Transverse colon (tissue), 4 donors: ENCODE measurements at regions not wholly inside any gene's neighbourhood (a gene's known extent, or its start where the extent isn't known, plus 50 kb on each side); places are given as distances from the start of the nearest gene placed in this dataset.
A peak's percentile ranks its signal among the peaks of the same experiment; 100 is the strongest.
"Not testable (repeated sequence)": the region's sequence is repeated elsewhere in the genome, so short reads cannot be mapped to it uniquely, and the experiment has no call there.

Source experiments
- DNase-seq: peaks from one replicate; pipeline ENCODE4 v3.0.0-alpha.2; 2019
- H3K27ac ChIP-seq, 4 donors: fragments of 200-600 bp; sonication (generic); 2 replicates each; pipeline ENCODE4 v1.5.1; 2016 to 2018; ENCODE audit warnings: inconsistent platforms in 4 of 4
- H3K27me3 ChIP-seq: fragments of 200-600 bp; sonication (generic); 2 replicates; pipeline ENCODE4 v1.5.1; 2017; ENCODE audit warnings: inconsistent platforms
- H3K36me3 ChIP-seq, 4 donors: fragments of 200-600 bp; sonication (generic); 2 replicates each; pipeline ENCODE4 v1.5.1; 2017 to 2019; ENCODE audit warnings: inconsistent platforms in 4 of 4
- H3K4me1 ChIP-seq, 4 donors: fragments of 200-600 bp; sonication (generic); 2 replicates each; pipeline ENCODE4 v1.5.1; 2017 to 2020; ENCODE audit warnings: inconsistent platforms in 4 of 4
- H3K4me3 ChIP-seq, 4 donors: fragments of 200-600 bp; sonication (generic); 1 replicate in 1 of 4; 2 replicates in 3 of 4; pipeline versions ENCODE4 v1.5.1 to v1.6.1; 2017 to 2019; ENCODE audit warnings: inconsistent platforms in 4 of 4
- H3K9me3 ChIP-seq, 2 donors: fragments of 200-600 bp; sonication (generic); 2 replicates each; pipeline ENCODE4 v1.5.1; 2017 to 2019; ENCODE audit warnings: inconsistent platforms in 2 of 2
- CTCF ChIP-seq, 5 experiments: fragments of 200-600 bp in 3 of 5; fragments of 450-650 bp in 2 of 5; sonication (generic) in 3 of 5; IDR thresholded peaks; 1 replicate in 2 of 5; 2 replicates in 3 of 5; pipeline ENCODE4 v1.5.1; 2016 to 2017; ENCODE audit warnings: antibody characterized with exemption in 5 of 5, inconsistent platforms in 3 of 5, mild to moderate bottlenecking in 2 of 5, moderate library complexity in 1 of 5
- EP300 ChIP-seq: sonication (generic); formaldehyde crosslinking; IDR thresholded peaks from one replicate; pipeline ENCODE4 v1.6.1; 2017; ENCODE audit warnings: antibody characterized with exemption, low read depth
- POLR2A ChIP-seq: fragments of 450-650 bp; IDR thresholded peaks from one replicate; pipeline ENCODE4 v1.6.1; 2016; ENCODE audit warnings: antibody characterized with exemption, mild to moderate bottlenecking, moderate library complexity
- POLR2AphosphoS5 ChIP-seq, 3 donors: sonication (generic); formaldehyde crosslinking; IDR thresholded peaks; one replicate each; pipeline ENCODE4 v1.6.1; 2016; ENCODE audit warnings: antibody characterized with exemption in 3 of 3
- WGBS, 2 donors: methylation state at CpG; one replicate each; pipeline ENCODE4 v1.1.5; 2018; ENCODE audit warnings: low coverage in 1 of 2; 5-methylcytosine and 5-hydroxymethylcytosine counted together
- in situ Hi-C, 4 donors: fragments of 200-750 bp; cut with MboI; loops; one replicate each; pipeline versions ENCODE4 v1.15.0 to v1.15.1; 2017; ENCODE audit warnings: low sequenced_read_pairs in 3 of 4, low pct_ligation_motif_present in 1 of 4, low pct_unique_long_range_greater_than_20kb in 1 of 4
- intact Hi-C: fragments of 100-400 bp; cut with DNase I; formaldehyde crosslinking; loops from one replicate; pipeline ENCODE4 v1.15.1; 2023; ENCODE audit warnings: low total_unique reads

DNA sequence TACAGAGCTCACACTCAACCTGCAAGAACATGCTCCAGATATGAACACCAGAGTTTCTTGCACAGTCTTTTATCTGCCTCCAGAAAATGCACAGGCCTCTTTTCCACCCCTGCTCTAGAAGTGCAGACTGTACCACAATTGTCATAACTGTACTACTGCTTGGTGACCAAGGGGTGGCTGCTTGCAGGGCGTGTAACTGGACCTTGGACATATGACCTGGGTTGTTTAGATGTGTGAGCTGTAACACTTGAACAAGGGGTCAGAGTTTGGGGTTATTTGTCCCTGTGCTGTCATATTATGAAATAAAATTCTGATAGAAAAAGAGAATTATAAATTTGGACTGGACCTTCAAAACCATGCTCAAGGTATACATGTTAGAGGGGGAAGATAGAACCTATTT, 1185.5 kb downstream of the FAM181B start:
- intact Hi-C loops = no loop called here
- Histone ChIP-seq H3K27me3 (no peaks in the 10 kb centered on the region), H3K4me1 (no peaks in the 10 kb centered on the region), H3K27ac (no peak overlapping the region), H3K9me3 (no peaks in the 10 kb centered on the region), H3K4me3 (no peak overlapping the region), H3K36me3 (no peaks in the 10 kb centered on the region)
- no peak for DNase-seq
- in situ Hi-C loops = loop anchor here in 1 of 4 donors (10.0 kb wide), 1 partner anchor 47 kb away; no protein-coding TSS in a partner anchor
- WGBS, 2 donors = 38% methylated on average over 1 of the region's 1 CpG; no CpG with 5 or more reads in 1 of the 2 donors
- no peak for TF ChIP-seq POLR2A
- no peak for TF ChIP-seq EP300
- no peak for TF ChIP-seq POLR2AphosphoS5 (IDR thresholded peaks at IDR 0.05)
- no peak for TF ChIP-seq CTCF (IDR thresholded peaks at IDR 0.05)

GRCh38 chr11:81539806-81540205, 1193.9 kb downstream of the FAM181B start:
- 92% methylated on average over 12 of the region's 12 CpGs; no CpG with 5 or more reads in 1 of the 2 donors for WGBS, 2 donors
- DNase-seq, H3K27ac ChIP-seq, H3K36me3 ChIP-seq, intact Hi-C loops, H3K4me3 ChIP-seq, H3K4me1 ChIP-seq, H3K27me3 ChIP-seq, H3K9me3 ChIP-seq: not testable (repeated sequence)
- in situ Hi-C loops = loop anchor here in 1 of 4 donors (10.0 kb wide), 1 partner anchor 55 kb away; no protein-coding TSS in a partner anchor

GRCh38 chr11:81515566-81515965, 1218.1 kb downstream of the FAM181B start:
- in situ Hi-C loops = no loop called here
- Histone ChIP-seq H3K4me3 (no peak overlapping the region), H3K4me1 (no peaks in the 10 kb centered on the region), H3K27ac (no peak overlapping the region), H3K27me3 (no peaks in the 10 kb centered on the region), H3K36me3 (no peaks in the 10 kb centered on the region), H3K9me3 (no peaks in the 10 kb centered on the region)
- TF ChIP-seq POLR2AphosphoS5 (IDR thresholded peaks at IDR 0.05) (no peak), CTCF (IDR thresholded peaks at IDR 0.05) (no peak), EP300 (no peak), POLR2A (no peak)
- DNase-seq = no peak
- intact Hi-C loops = no loop called here

DNA sequence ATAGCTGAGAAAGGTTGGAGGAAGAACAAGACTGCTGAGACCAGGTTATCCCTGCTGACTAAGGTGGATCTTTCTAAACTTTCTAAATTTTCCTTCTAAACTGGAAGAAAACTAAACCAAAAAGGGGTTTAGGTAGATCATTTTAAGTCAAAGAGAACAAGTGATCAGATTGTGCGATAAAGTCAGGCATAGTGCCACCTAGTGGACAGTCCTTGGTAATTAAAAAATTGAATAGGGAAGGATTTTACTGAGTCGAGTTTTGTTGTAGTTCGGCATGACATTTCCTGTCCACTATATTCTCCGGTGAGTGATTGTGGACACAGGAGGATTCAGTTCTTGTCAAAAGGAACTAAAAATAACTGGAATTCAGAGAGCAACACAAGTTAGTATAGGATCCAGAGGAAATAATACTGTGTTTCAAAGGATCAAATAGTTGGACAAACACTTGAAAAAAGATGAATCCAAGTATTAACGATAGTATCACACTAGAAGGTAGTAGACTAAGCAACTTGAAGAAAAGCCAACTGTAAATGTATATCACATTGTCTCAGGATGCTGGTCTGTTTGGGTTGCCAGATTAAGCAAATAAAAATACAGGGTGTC, 1236.4 kb downstream of the FAM181B start:
- Histone ChIP-seq H3K27ac (no peak overlapping the region), H3K27me3 (no peaks in the 10 kb centered on the region), H3K36me3 (no peaks in the 10 kb centered on the region), H3K4me3 (no peak overlapping the region), H3K9me3 (no peaks in the 10 kb centered on the region), H3K4me1 (no peaks in the 10 kb centered on the region)
- intact Hi-C loops = no loop called here
- WGBS, 2 donors = 17 to 32% methylated on average over 5 of the region's 5 CpGs
- DNase-seq = no peak
- TF ChIP-seq POLR2A (no peak), POLR2AphosphoS5 (IDR thresholded peaks at IDR 0.05) (no peak), CTCF (IDR thresholded peaks at IDR 0.05) (peak; percentile 43 to 63 (median 50))
- in situ Hi-C loops = no loop called here

DNA sequence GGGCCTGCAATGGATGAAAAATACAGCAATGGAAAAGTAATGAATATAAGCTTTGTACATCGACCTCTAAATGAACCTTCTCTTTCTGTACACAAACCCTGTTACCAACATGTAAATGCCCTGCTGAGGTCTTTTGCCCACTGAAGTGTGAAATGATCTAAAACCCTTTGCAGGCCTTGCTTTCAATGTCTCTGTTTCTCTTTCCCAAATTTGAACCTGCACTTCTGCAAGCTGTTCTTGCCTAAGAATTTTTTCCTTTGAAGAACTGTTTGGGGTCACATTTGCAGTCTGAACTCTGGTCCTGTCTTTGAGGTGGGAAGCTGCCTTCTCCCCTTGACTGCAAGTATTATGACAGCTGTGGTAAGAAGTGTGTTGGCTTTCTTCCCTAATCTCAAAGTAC, 1237.1 kb downstream of the FAM181B start:
- no peaks in the 10 kb centered on the region for H3K4me1 ChIP-seq
- no peaks in the 10 kb centered on the region for H3K36me3 ChIP-seq
- H3K4me3 ChIP-seq = no peak overlapping the region
- no peak for TF ChIP-seq EP300
- no peak for TF ChIP-seq POLR2A
- TF ChIP-seq CTCF (IDR thresholded peaks at IDR 0.05) = no peak
- no peak for TF ChIP-seq POLR2AphosphoS5 (IDR thresholded peaks at IDR 0.05)
- WGBS, 2 donors = 55 to 76% methylated on average over 1 of the region's 1 CpG
- H3K9me3 ChIP-seq = no peaks in the 10 kb centered on the region
- in situ Hi-C loops = no loop called here
- H3K27ac ChIP-seq = no peak overlapping the region
- intact Hi-C loops = no loop called here
- no peak for DNase-seq
- H3K27me3 ChIP-seq = no peaks in the 10 kb centered on the region
